Gastrocnemius medialis (tissue), 4 donors: ENCODE measurements at regions not wholly inside any gene's neighbourhood (a gene's known extent, or its start where the extent isn't known, plus 50 kb on each side); places are given as distances from the start of the nearest gene placed in this dataset.
"Not testable (repeated sequence)": the region's sequence is repeated elsewhere in the genome, so short reads cannot be mapped to it uniquely, and the experiment has no call there.

Experiments used
- CTCF ChIP-seq, 5 experiments: fragments of 450-650 bp in 3 of 5; fragments of 200-600 bp in 2 of 5; sonication (generic) in 2 of 5; IDR thresholded peaks in 4 of 5; conservative IDR thresholded peaks in 1 of 5; 1 replicate in 4 of 5; 2 replicates in 1 of 5; pipeline ENCODE4 v1.5.1; 2016 to 2019; ENCODE audit warnings: antibody characterized with exemption in 5 of 5, mild to moderate bottlenecking in 3 of 5, moderate library complexity in 3 of 5
- POLR2A ChIP-seq, 2 donors: fragments of 450-650 bp; IDR thresholded peaks; one replicate each; pipeline ENCODE4 v1.6.1; 2017; ENCODE audit warnings: antibody characterized with exemption in 2 of 2, mild to moderate bottlenecking in 2 of 2, moderate library complexity in 2 of 2

GRCh38 chr10:9273126-9273833 is 1218.8 kb downstream of the GATA3 start:
- TF ChIP-seq POLR2A (IDR thresholded peaks at IDR 0.05); CTCF (IDR thresholded peaks at IDR 0.05 in 4 of 5, conservative IDR thresholded peaks at IDR 0.05 in 1 of 5): not testable (repeated sequence)
